H1 (cell line): ENCODE measurements at regions not wholly inside any gene's neighbourhood (a gene's known extent, or its start where the extent isn't known, plus 50 kb on each side); places are given as distances from the start of the nearest gene placed in this dataset.
"Not testable (repeated sequence)": the region's sequence is repeated elsewhere in the genome, so short reads cannot be mapped to it uniquely, and the experiment has no call there.

Source experiments
- CTCF ChIA-PET: fragments of 300-600 bp; sonication (Branson Sonifier 250); formaldehyde crosslinking; loops from one replicate; lab custom pipeline; 2021; ENCODE audit not compliant: partially characterized antibody; lab: Charles Lee
- POLR2A ChIA-PET: fragments of 300-600 bp; sonication (Branson Sonifier 250); formaldehyde crosslinking; loops from one replicate; lab custom pipeline; 2021; ENCODE audit warnings: inconsistent platforms; ENCODE audit not compliant: partially characterized antibody; lab: Charles Lee
- DNase-seq, 2 experiments: peaks; one replicate each; pipeline versions ENCODE4 v3.0.0 to v3.0.0-alpha.2; 2010 to 2022; ENCODE audit warnings: low spot score in 2 of 2, low read depth in 1 of 2, mixed read lengths in 1 of 2
- FAIRE-seq: peaks from 2 replicates; lab custom pipeline; 2011; peaks lifted over from hg19 to GRCh38; lab: Jason Lieb, UNC
- H2AFZ ChIP-seq: 2 replicates; pipeline ENCODE4 v1.8.1; 2012; ENCODE audit warnings: low read length, inconsistent platforms
- H2AK5ac ChIP-seq: 2 replicates; pipeline ENCODE4 v1.6.1; 2013; ENCODE audit warnings: low read depth, low read length
- H2BK120ac ChIP-seq: replicated peaks from 2 replicates; pipeline ENCODE3; 2013; ENCODE audit warnings: low read depth, low read length, inconsistent platforms
- H2BK12ac ChIP-seq: 2 replicates; pipeline ENCODE4 v1.6.1; 2013; ENCODE audit warnings: low read depth, low read length
- H2BK15ac ChIP-seq: 2 replicates; pipeline ENCODE4 v1.6.1; 2013; ENCODE audit warnings: low read length
- H2BK20ac ChIP-seq: 2 replicates; pipeline ENCODE4 v1.6.1; 2013; ENCODE audit warnings: low read length
- H2BK5ac ChIP-seq: 2 replicates; pipeline ENCODE4 v1.6.1; 2013; ENCODE audit warnings: low read depth, low read length
- H3K14ac ChIP-seq: 2 replicates; pipeline ENCODE4 v1.6.1; 2013; ENCODE audit warnings: inconsistent platforms; ENCODE audit not compliant: insufficient read length
- H3K18ac ChIP-seq: 2 replicates; pipeline ENCODE4 v1.6.1; 2013; ENCODE audit warnings: low read length; ENCODE audit errors: extremely low read depth
- H3K23ac ChIP-seq: 2 replicates; pipeline ENCODE4 v1.6.1; 2013; ENCODE audit warnings: inconsistent platforms; ENCODE audit not compliant: insufficient read length
- H3K23me2 ChIP-seq: 2 replicates; pipeline ENCODE4 v1.6.1; 2013; ENCODE audit warnings: low read depth, low read length
- H3K27ac ChIP-seq: 2 replicates; pipeline ENCODE4 v1.6.1; 2011; ENCODE audit warnings: low read depth, low read length, inconsistent platforms
- H3K27me3 ChIP-seq, 4 experiments: replicated peaks in 1 of 4; 1 replicate in 1 of 4; 2 replicates in 3 of 4; pipeline versions ENCODE4 v1.6.1 to v1.8.1; 2011 to 2013; ENCODE audit warnings: low read length in 3 of 4, mild to moderate bottlenecking in 3 of 4, inconsistent platforms in 2 of 4, mixed read lengths in 2 of 4, moderate library complexity in 1 of 4; ENCODE audit not compliant: control insufficient read depth in 3 of 4, insufficient read depth in 3 of 4; ENCODE audit errors: extremely low read depth in 1 of 4
- H3K36me3 ChIP-seq, 4 experiments: 2 replicates each; pipeline versions ENCODE4 v1.6.1 to v1.8.1; 2011 to 2013; ENCODE audit warnings: mild to moderate bottlenecking in 4 of 4, low read length in 3 of 4, moderate library complexity in 2 of 4, control low read depth in 1 of 4, inconsistent platforms in 1 of 4; ENCODE audit not compliant: insufficient read depth in 4 of 4, control insufficient read depth in 2 of 4
- H3K4ac ChIP-seq: replicated peaks from 2 replicates; pipeline ENCODE3; 2013; ENCODE audit warnings: low read length, low read depth, mixed read lengths, inconsistent platforms; ENCODE audit not compliant: insufficient read length
- H3K4me1 ChIP-seq, 4 experiments: replicated peaks in 1 of 4; 1 replicate in 1 of 4; 2 replicates in 3 of 4; pipeline versions ENCODE4 v1.6.1 to v1.8.1; 2011 to 2013; ENCODE audit warnings: low read length in 3 of 4, inconsistent platforms in 2 of 4, mixed read lengths in 1 of 4; ENCODE audit not compliant: insufficient read depth in 4 of 4, control insufficient read depth in 3 of 4
- H3K4me2 ChIP-seq, 2 experiments: 2 replicates each; pipeline versions ENCODE4 v1.6.1 to v1.8.1; 2011 to 2013; ENCODE audit warnings: low read depth in 2 of 2, low read length in 2 of 2, control low read depth in 1 of 2, inconsistent platforms in 1 of 2, mild to moderate bottlenecking in 1 of 2; ENCODE audit not compliant: insufficient read depth in 1 of 2
- H3K4me3 ChIP-seq, 4 experiments: fragments of 200-600, 300-600 bp in 1 of 4; sonication (generic), shearing (Covaris generic), sonication (Bioruptor Twin) in 1 of 4; 2 replicates each; pipeline versions ENCODE4 v1.5.1 to v1.8.1; 2011 to 2016; ENCODE audit warnings: low read length in 4 of 4, low read depth in 3 of 4, control low read depth in 2 of 4, inconsistent platforms in 2 of 4, mild to moderate bottlenecking in 2 of 4, mixed read lengths in 1 of 4, moderate library complexity in 1 of 4; ENCODE audit not compliant: insufficient read depth in 2 of 4; ENCODE audit errors: extremely low read depth in 1 of 4
- H3K56ac ChIP-seq: replicated peaks from 2 replicates; pipeline ENCODE3; 2013; ENCODE audit warnings: low read depth, mild to moderate bottlenecking, mixed read lengths, low read length, inconsistent platforms; ENCODE audit not compliant: insufficient read length
- H3K79me1 ChIP-seq: 2 replicates; pipeline ENCODE4 v1.6.1; 2013; ENCODE audit warnings: low read depth, low read length, control low read depth
- H3K79me2 ChIP-seq, 2 experiments: 2 replicates each; pipeline versions ENCODE4 v1.6.1 to v1.8.1; 2012 to 2013; ENCODE audit warnings: low read length in 2 of 2, mild to moderate bottlenecking in 2 of 2, inconsistent platforms in 1 of 2; ENCODE audit not compliant: insufficient read depth in 2 of 2, control insufficient read depth in 1 of 2
- H3K9ac ChIP-seq, 4 experiments: replicated peaks in 1 of 4; 1 replicate in 1 of 4; 2 replicates in 3 of 4; pipeline versions ENCODE4 v1.6.1 to v1.8.1; 2011 to 2013; ENCODE audit warnings: low read depth in 3 of 4, low read length in 3 of 4, control low read depth in 2 of 4, mild to moderate bottlenecking in 2 of 4, moderate library complexity in 2 of 4, inconsistent platforms in 1 of 4; ENCODE audit errors: extremely low read depth in 1 of 4
- H3K9me3 ChIP-seq, 2 experiments: 2 replicates each; pipeline versions ENCODE4 v1.6.1 to v1.8.1; 2012 to 2013; ENCODE audit warnings: mild to moderate bottlenecking in 2 of 2, moderate library complexity in 2 of 2, control low read depth in 1 of 2, inconsistent platforms in 1 of 2, low read depth in 1 of 2, low read length in 1 of 2, mixed read lengths in 1 of 2; ENCODE audit not compliant: insufficient read depth in 2 of 2
- H4K20me1 ChIP-seq, 2 experiments: replicated peaks in 1 of 2; 2 replicates each; pipeline versions ENCODE3 to v1.8.1; 2011 to 2013; ENCODE audit warnings: inconsistent platforms in 2 of 2, low read length in 2 of 2, mild to moderate bottlenecking in 1 of 2; ENCODE audit not compliant: insufficient read depth in 2 of 2, control insufficient read depth in 1 of 2
- H4K5ac ChIP-seq: 2 replicates; pipeline ENCODE4 v1.6.1; 2013; ENCODE audit warnings: low read length, low read depth, mixed read lengths, inconsistent platforms; ENCODE audit not compliant: insufficient read length
- H4K8ac ChIP-seq: 2 replicates; pipeline ENCODE4 v1.8.0; 2013; ENCODE audit warnings: mild to moderate bottlenecking, moderate library complexity, low read length, inconsistent platforms; ENCODE audit not compliant: insufficient read depth; ENCODE audit errors: extremely low read depth
- H4K91ac ChIP-seq: replicated peaks from 2 replicates; pipeline ENCODE3; 2013; ENCODE audit warnings: low read length, mixed read lengths, inconsistent platforms; ENCODE audit not compliant: insufficient read length
- WGBS, 2 experiments: shearing (Covaris generic) in 1 of 2; methylation state at CpG; one replicate each; pipeline versions ENCODE4 v1.1.6 to v1.1.7; 2013 to 2015; ENCODE audit warnings: low lambda C conversion rate in 2 of 2, mixed read lengths in 2 of 2, inconsistent platforms in 1 of 2, low coverage in 1 of 2, missing lambda C conversion rate in 1 of 2; ENCODE audit not compliant: insufficient replicate concordance in 2 of 2, insufficient coverage in 1 of 2, insufficient read length in 1 of 2; ENCODE audit errors: extremely low coverage in 1 of 2, missing lambda C conversion rate in 1 of 2; 5-methylcytosine and 5-hydroxymethylcytosine counted together

GRCh38 chr6:14899441-14899840 lies 346.4 kb upstream of the JARID2 start:
- H2BK120ac ChIP-seq, H3K79me2 ChIP-seq, H4K5ac ChIP-seq, H3K4me1 ChIP-seq, H3K27me3 ChIP-seq, H2BK15ac ChIP-seq, H3K14ac ChIP-seq, H2BK20ac ChIP-seq, H3K23me2 ChIP-seq, H4K91ac ChIP-seq, DNase-seq, H4K8ac ChIP-seq, H3K36me3 ChIP-seq, H3K9me3 ChIP-seq, H3K4me2 ChIP-seq, H2AK5ac ChIP-seq, H3K23ac ChIP-seq, H3K4me3 ChIP-seq, H3K4ac ChIP-seq, H2AFZ ChIP-seq, H2BK5ac ChIP-seq, H4K20me1 ChIP-seq, H2BK12ac ChIP-seq, POLR2A ChIA-PET, FAIRE-seq, H3K56ac ChIP-seq, H3K9ac ChIP-seq, H3K27ac ChIP-seq, CTCF ChIA-PET, H3K18ac ChIP-seq, H3K79me1 ChIP-seq: not testable (repeated sequence)
- 91% methylated on average over 4 of the region's 4 CpGs; no CpG with 5 or more reads in 1 of the 2 experiments for WGBS, 2 experiments
